IMR-90 (cell line): ENCODE measurements at regions not wholly inside any gene's neighbourhood (a gene's known extent, or its start where the extent isn't known, plus 50 kb on each side); places are given as distances from the start of the nearest gene placed in this dataset.

ENCODE experiments used
- ATAC-seq: fragments of 200-7000 bp; cut with Tn5 transposase; 2 replicates; pipeline ENCODE4 v1.9.1; 2020; ENCODE audit warnings: low read depth, mild to moderate bottlenecking, moderate library complexity
- BruUV-seq: library from RNA; stranded (reverse); fragments of 400-500 nt; replicated peaks from 2 replicates; lab custom pipeline; 2021; lab: Mats Ljungman, UMichigan
- CTCF ChIA-PET: fragments of 300-600 bp; formaldehyde crosslinking; extraction: SDS; loops from one replicate; lab custom pipeline; 2021; ENCODE audit warnings: antibody characterized with exemption; lab: Yijun Ruan, JAX
- POLR2A ChIA-PET: fragments of 300-600 bp; sonication (Branson Sonifier 250); formaldehyde crosslinking; loops from one replicate; lab custom pipeline; 2022; ENCODE audit warnings: antibody characterized with exemption; ENCODE audit not compliant: unreplicated experiment; lab: Charles Lee
- DNase-seq: peaks from one replicate; pipeline ENCODE4 v3.0.0; 2013
- H2AFZ ChIP-seq: replicated peaks from 2 replicates; pipeline ENCODE3; 2013; ENCODE audit warnings: low read length, mild to moderate bottlenecking; ENCODE audit not compliant: poor library complexity
- H2AK5ac ChIP-seq: 2 replicates; pipeline ENCODE4 v1.6.1; 2013; ENCODE audit warnings: low read depth, low read length, inconsistent platforms
- H2AK9ac ChIP-seq: replicated peaks from 2 replicates; pipeline ENCODE3; 2013; ENCODE audit warnings: mild to moderate bottlenecking, low read depth, low read length, moderate library complexity; ENCODE audit not compliant: poor library complexity
- H2BK120ac ChIP-seq: 2 replicates; pipeline ENCODE4 v1.6.1; 2013; ENCODE audit warnings: low read depth, low read length, inconsistent platforms
- H2BK15ac ChIP-seq: 3 replicates; pipeline ENCODE4 v1.6.1; 2013; ENCODE audit warnings: low read depth, low read length, inconsistent platforms
- H2BK20ac ChIP-seq: 2 replicates; pipeline ENCODE4 v1.6.1; 2013; ENCODE audit warnings: low read depth, mild to moderate bottlenecking, inconsistent platforms, low read length, moderate library complexity
- H2BK5ac ChIP-seq: 2 replicates; pipeline ENCODE4 v1.6.1; 2013; ENCODE audit warnings: mild to moderate bottlenecking, low read depth, low read length, inconsistent platforms; ENCODE audit not compliant: poor library complexity, severe bottlenecking
- H3K14ac ChIP-seq: replicated peaks from 2 replicates; pipeline ENCODE4 v1.6.1; 2013; ENCODE audit warnings: low read depth, low read length, inconsistent platforms
- H3K18ac ChIP-seq: 2 replicates; pipeline ENCODE4 v1.6.1; 2013; ENCODE audit warnings: low read depth, low read length, control low read depth
- H3K23ac ChIP-seq: 2 replicates; pipeline ENCODE4 v1.6.1; 2013; ENCODE audit warnings: low read depth, low read length, inconsistent platforms
- H3K27ac ChIP-seq: 2 replicates; pipeline ENCODE4 v1.5.1; 2013; ENCODE audit warnings: mild to moderate bottlenecking, control low read depth, low read length; ENCODE audit not compliant: insufficient read depth
- H3K27me3 ChIP-seq: 2 replicates; pipeline ENCODE4 v1.6.1; 2013; ENCODE audit warnings: low read length; ENCODE audit not compliant: control insufficient read depth, insufficient read depth
- H3K36me3 ChIP-seq: 2 replicates; pipeline ENCODE4 v1.6.1; 2013; ENCODE audit warnings: low read length, mixed read lengths; ENCODE audit not compliant: control insufficient read depth, insufficient read depth
- H3K4ac ChIP-seq: 2 replicates; pipeline ENCODE4 v1.6.1; 2013; ENCODE audit warnings: low read depth, low read length, inconsistent platforms
- H3K4me1 ChIP-seq: 2 replicates; pipeline ENCODE4 v1.6.1; 2013; ENCODE audit warnings: low read length, mixed read lengths; ENCODE audit not compliant: control insufficient read depth, insufficient read depth
- H3K4me2 ChIP-seq: 2 replicates; pipeline ENCODE4 v1.6.1; 2013; ENCODE audit warnings: low read depth, mild to moderate bottlenecking, control low read depth, low read length, moderate library complexity
- H3K4me3 ChIP-seq: 2 replicates; pipeline ENCODE4 v1.5.1; 2013; ENCODE audit warnings: low read depth, mild to moderate bottlenecking, control low read depth, low read length, moderate library complexity; ENCODE audit not compliant: insufficient read depth
- H3K56ac ChIP-seq: 2 replicates; pipeline ENCODE4 v1.6.1; 2013; ENCODE audit warnings: low read length, inconsistent platforms; ENCODE audit not compliant: insufficient read depth; ENCODE audit errors: extremely low read depth
- H3K79me1 ChIP-seq, 2 experiments: 2 replicates each; pipeline ENCODE4 v1.6.1; 2013; ENCODE audit warnings: low read length in 2 of 2, inconsistent platforms in 1 of 2, low read depth in 1 of 2
- H3K9ac ChIP-seq: 2 replicates; pipeline ENCODE4 v1.6.1; 2013; ENCODE audit warnings: low read depth, low read length, control low read depth
- H3K9me1 ChIP-seq: 2 replicates; pipeline ENCODE4 v1.6.1; 2013; ENCODE audit warnings: low read length, inconsistent platforms; ENCODE audit not compliant: insufficient read depth
- H3K9me3 ChIP-seq: 2 replicates; pipeline ENCODE4 v1.6.1; 2013; ENCODE audit warnings: low read length; ENCODE audit not compliant: control insufficient read depth, insufficient read depth
- H4K20me1 ChIP-seq: 2 replicates; pipeline ENCODE4 v1.6.1; 2013; ENCODE audit warnings: low read length, inconsistent platforms; ENCODE audit not compliant: insufficient read depth
- H4K5ac ChIP-seq: 2 replicates; pipeline ENCODE4 v1.6.1; 2013; ENCODE audit warnings: mild to moderate bottlenecking, low read depth, low read length, control low read depth
- H4K8ac ChIP-seq, 2 experiments: 2 replicates each; pipeline ENCODE4 v1.6.1; 2013; ENCODE audit warnings: low read depth in 2 of 2, low read length in 2 of 2, control low read depth in 1 of 2, inconsistent platforms in 1 of 2
- H4K91ac ChIP-seq: 2 replicates; pipeline ENCODE4 v1.6.1; 2013; ENCODE audit warnings: low read depth, low read length, inconsistent platforms; ENCODE audit not compliant: insufficient read depth
- BHLHE40 ChIP-seq: fragments of 150-350 bp; IDR thresholded peaks from 2 replicates; pipeline ENCODE4 v1.6.1; 2016; ENCODE audit warnings: mild to moderate bottlenecking, low read depth, low read length
- CEBPB ChIP-seq: IDR thresholded peaks from 2 replicates; pipeline ENCODE4 v1.6.1; 2012; ENCODE audit warnings: low read depth, low read length, improper control_type of control experiment
- CHD1 ChIP-seq: IDR thresholded peaks from 2 replicates; pipeline ENCODE4 v1.6.1; 2012; ENCODE audit warnings: low read depth, low read length, improper control_type of control experiment
- FOS ChIP-seq: fragments of 150-350 bp; IDR thresholded peaks from 2 replicates; pipeline ENCODE4 v1.6.1; 2016; ENCODE audit warnings: low read depth, low read length
- MAFK ChIP-seq: IDR thresholded peaks from 2 replicates; pipeline ENCODE4 v1.6.1; 2012; ENCODE audit warnings: low read depth, low read length, improper control_type of control experiment
- MAZ ChIP-seq: IDR thresholded peaks from 2 replicates; pipeline ENCODE4 v1.6.1; 2012; ENCODE audit warnings: low read depth, mild to moderate bottlenecking, low read length, improper control_type of control experiment, moderate library complexity, borderline replicate concordance
- MXI1 ChIP-seq: IDR thresholded peaks from 2 replicates; pipeline ENCODE4 v1.6.1; 2012; ENCODE audit warnings: low read depth, mild to moderate bottlenecking, low read length, moderate library complexity, borderline replicate concordance
- NFE2L2 ChIP-seq: fragments of 150-350 bp; IDR thresholded peaks from 2 replicates; pipeline ENCODE4 v1.6.1; 2016; ENCODE audit warnings: low read depth, mild to moderate bottlenecking, low read length
- RAD21 ChIP-seq: IDR thresholded peaks from 2 replicates; pipeline ENCODE4 v1.6.1; 2012; ENCODE audit warnings: low read length, improper control_type of control experiment
- RFX5 ChIP-seq: IDR thresholded peaks from 2 replicates; pipeline ENCODE4 v1.8.0; 2012; ENCODE audit warnings: low read depth, mild to moderate bottlenecking, low read length, moderate library complexity
- SMC3 ChIP-seq: fragments of 150-350 bp; IDR thresholded peaks from 2 replicates; pipeline ENCODE4 v1.6.1; 2016; ENCODE audit warnings: low read depth, mild to moderate bottlenecking, antibody characterized with exemption, low read length, moderate library complexity
- WGBS, 2 experiments: methylation state at CpG; one replicate each; pipeline versions ENCODE4 v1.1.5 to v1.1.7; 2013; ENCODE audit warnings: missing lambda C conversion rate in 2 of 2; ENCODE audit not compliant: insufficient read length in 1 of 2; ENCODE audit errors: extremely low coverage in 2 of 2; 5-methylcytosine and 5-hydroxymethylcytosine counted together
- dilution Hi-C: fragments of 300-500 bp; cut with HindIII; formaldehyde crosslinking; loops from one replicate; pipeline ENCODE4 v1.14.3; 2018; ENCODE audit warnings: low sequenced_read_pairs; ENCODE audit not compliant: unreplicated experiment
- in situ Hi-C: fragments of 300-500 bp; cut with MboI; formaldehyde crosslinking; loops from 3 replicates; pipeline ENCODE4 v1.14.3; 2019; ENCODE audit warnings: low sequenced_read_pairs, inconsistent platforms, mixed read lengths
- intact Hi-C: fragments of 100-400 bp; cut with micrococcal nuclease; formaldehyde crosslinking; loops from 2 replicates; pipeline ENCODE4 v1.10.0; 2022
- TF ChIP-seq, protein P1 (sequence below): conservative IDR thresholded peaks from 2 replicates; pipeline ENCODE4 v1.5.1; 2012; ENCODE audit warnings: mild to moderate bottlenecking, low read depth, low read length, improper control_type of control experiment
- TF ChIP-seq, protein P2 (sequence below): fragments of 150-350 bp; IDR thresholded peaks from 2 replicates; pipeline ENCODE4 v1.6.1; 2016; ENCODE audit warnings: low read depth, mild to moderate bottlenecking, low read length, moderate library complexity, borderline replicate concordance

DNA sequence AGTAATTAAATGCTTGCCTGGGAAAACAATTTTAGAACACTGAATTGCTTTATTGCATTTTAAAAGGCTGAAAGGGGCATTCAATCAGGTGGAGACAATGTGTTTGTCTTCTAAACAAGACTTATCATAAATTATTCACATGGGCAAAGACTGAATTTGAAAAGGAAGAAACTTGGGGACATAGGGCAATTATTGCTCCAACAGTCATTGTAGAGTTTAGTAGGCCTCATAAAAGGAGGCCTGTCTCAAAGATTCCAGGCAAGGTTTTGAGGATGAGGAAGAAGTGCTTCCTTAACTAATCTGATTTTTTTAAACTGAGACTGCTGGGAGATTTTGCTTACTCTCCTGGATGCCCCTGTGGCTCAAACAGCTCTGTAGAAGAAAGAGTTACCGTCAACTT is 174.4 kb upstream of the RPS6KA3 start:
- in situ Hi-C loops (loop anchor here (5.0 kb wide), 1 partner anchor 189 kb away; no protein-coding TSS in a partner anchor), intact Hi-C loops (no loop called here), dilution Hi-C loops (no loop called here)
- no peak overlapping the region for H3K23ac ChIP-seq
- H3K4me1 ChIP-seq: no peaks in the 10 kb centered on the region
- H2BK20ac ChIP-seq: no peak overlapping the region
- H3K27me3 ChIP-seq: no peaks in the 10 kb centered on the region; the same call in 1 of the 2 replicates
- H3K56ac ChIP-seq: no peak overlapping the region
- H2AFZ ChIP-seq: no peak overlapping the region
- H3K27ac ChIP-seq: no peak overlapping the region
- no peaks in the 10 kb centered on the region for H3K9me3 ChIP-seq
- H2AK5ac ChIP-seq: no peak overlapping the region
- CTCF ChIA-PET: interaction anchor here (0.9 kb wide), 1 partner anchor 11 kb away, joined by 3 read pairs; no protein-coding TSS in a partner anchor
- no peak overlapping the region for H3K4ac ChIP-seq
- H3K9me1 ChIP-seq: no peaks in the 10 kb centered on the region
- no peak overlapping the region for H4K91ac ChIP-seq
- H4K8ac ChIP-seq: no peak overlapping the region
- H3K79me1 ChIP-seq: no peaks in the 10 kb centered on the region
- TF ChIP-seq MAFK (no peak), CHD1 (no peak), MAZ (no peak), RAD21 (no peak), MXI1 (no peak), SMC3 (no peak), RFX5 (no peak), CEBPB (no peak), FOS (no peak), NFE2L2 (no peak), BHLHE40 (no peak)
- TF ChIP-seq, protein P1, sequence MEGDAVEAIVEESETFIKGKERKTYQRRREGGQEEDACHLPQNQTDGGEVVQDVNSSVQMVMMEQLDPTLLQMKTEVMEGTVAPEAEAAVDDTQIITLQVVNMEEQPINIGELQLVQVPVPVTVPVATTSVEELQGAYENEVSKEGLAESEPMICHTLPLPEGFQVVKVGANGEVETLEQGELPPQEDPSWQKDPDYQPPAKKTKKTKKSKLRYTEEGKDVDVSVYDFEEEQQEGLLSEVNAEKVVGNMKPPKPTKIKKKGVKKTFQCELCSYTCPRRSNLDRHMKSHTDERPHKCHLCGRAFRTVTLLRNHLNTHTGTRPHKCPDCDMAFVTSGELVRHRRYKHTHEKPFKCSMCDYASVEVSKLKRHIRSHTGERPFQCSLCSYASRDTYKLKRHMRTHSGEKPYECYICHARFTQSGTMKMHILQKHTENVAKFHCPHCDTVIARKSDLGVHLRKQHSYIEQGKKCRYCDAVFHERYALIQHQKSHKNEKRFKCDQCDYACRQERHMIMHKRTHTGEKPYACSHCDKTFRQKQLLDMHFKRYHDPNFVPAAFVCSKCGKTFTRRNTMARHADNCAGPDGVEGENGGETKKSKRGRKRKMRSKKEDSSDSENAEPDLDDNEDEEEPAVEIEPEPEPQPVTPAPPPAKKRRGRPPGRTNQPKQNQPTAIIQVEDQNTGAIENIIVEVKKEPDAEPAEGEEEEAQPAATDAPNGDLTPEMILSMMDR: no peak
- TF ChIP-seq, protein P2, sequence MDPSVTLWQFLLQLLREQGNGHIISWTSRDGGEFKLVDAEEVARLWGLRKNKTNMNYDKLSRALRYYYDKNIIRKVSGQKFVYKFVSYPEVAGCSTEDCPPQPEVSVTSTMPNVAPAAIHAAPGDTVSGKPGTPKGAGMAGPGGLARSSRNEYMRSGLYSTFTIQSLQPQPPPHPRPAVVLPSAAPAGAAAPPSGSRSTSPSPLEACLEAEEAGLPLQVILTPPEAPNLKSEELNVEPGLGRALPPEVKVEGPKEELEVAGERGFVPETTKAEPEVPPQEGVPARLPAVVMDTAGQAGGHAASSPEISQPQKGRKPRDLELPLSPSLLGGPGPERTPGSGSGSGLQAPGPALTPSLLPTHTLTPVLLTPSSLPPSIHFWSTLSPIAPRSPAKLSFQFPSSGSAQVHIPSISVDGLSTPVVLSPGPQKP: no peak
- no TSS peak for BruUV-seq
- H4K5ac ChIP-seq: no peak overlapping the region
- POLR2A ChIA-PET: interaction anchor here (0.7 kb wide), 1 partner anchor 10 kb away, joined by 6 read pairs; no protein-coding TSS in a partner anchor
- H2BK15ac ChIP-seq: no peak overlapping the region
- H3K9ac ChIP-seq: no peak overlapping the region
- no peak overlapping the region for H2AK9ac ChIP-seq
- no peak overlapping the region for H2BK5ac ChIP-seq
- no peak for DNase-seq
- no peak overlapping the region for H3K4me2 ChIP-seq
- H3K4me3 ChIP-seq: no peak overlapping the region
- no peaks in the 10 kb centered on the region for H4K20me1 ChIP-seq
- no peak overlapping the region for H3K18ac ChIP-seq
- H2BK120ac ChIP-seq: no peak overlapping the region
- WGBS, 2 experiments: no CpG with 5 or more reads among the region's 1 CpG
- no peak overlapping the region for H3K14ac ChIP-seq
- ATAC-seq: no peak
- H3K36me3 ChIP-seq: no peaks in the 10 kb centered on the region
